HL-60 (cell line): ENCODE measurements at regions not wholly inside any gene's neighbourhood (a gene's known extent, or its start where the extent isn't known, plus 50 kb on each side); places are given as distances from the start of the nearest gene placed in this dataset.

Experiments
- CTCF ChIP-seq: IDR thresholded peaks from one replicate; pipeline ENCODE4 v1.5.1; 2011; ENCODE audit warnings: low read length, control low read depth, inconsistent platforms; ENCODE audit not compliant: insufficient read depth
- GABPA ChIP-seq: IDR thresholded peaks from 2 replicates; pipeline ENCODE4 v1.6.1; 2012; ENCODE audit warnings: low read depth
- POLR2AphosphoS5 ChIP-seq: IDR thresholded peaks from 2 replicates; pipeline ENCODE4 v1.6.1; 2012; ENCODE audit warnings: low read depth
- REST ChIP-seq: IDR thresholded peaks from 2 replicates; pipeline ENCODE4 v1.6.1; 2012; ENCODE audit warnings: low read depth; ENCODE audit not compliant: insufficient replicate concordance
- SPI1 ChIP-seq: IDR thresholded peaks from 2 replicates; pipeline ENCODE4 v1.6.1; 2012; ENCODE audit warnings: low read depth, mild to moderate bottlenecking, borderline replicate concordance

DNA sequence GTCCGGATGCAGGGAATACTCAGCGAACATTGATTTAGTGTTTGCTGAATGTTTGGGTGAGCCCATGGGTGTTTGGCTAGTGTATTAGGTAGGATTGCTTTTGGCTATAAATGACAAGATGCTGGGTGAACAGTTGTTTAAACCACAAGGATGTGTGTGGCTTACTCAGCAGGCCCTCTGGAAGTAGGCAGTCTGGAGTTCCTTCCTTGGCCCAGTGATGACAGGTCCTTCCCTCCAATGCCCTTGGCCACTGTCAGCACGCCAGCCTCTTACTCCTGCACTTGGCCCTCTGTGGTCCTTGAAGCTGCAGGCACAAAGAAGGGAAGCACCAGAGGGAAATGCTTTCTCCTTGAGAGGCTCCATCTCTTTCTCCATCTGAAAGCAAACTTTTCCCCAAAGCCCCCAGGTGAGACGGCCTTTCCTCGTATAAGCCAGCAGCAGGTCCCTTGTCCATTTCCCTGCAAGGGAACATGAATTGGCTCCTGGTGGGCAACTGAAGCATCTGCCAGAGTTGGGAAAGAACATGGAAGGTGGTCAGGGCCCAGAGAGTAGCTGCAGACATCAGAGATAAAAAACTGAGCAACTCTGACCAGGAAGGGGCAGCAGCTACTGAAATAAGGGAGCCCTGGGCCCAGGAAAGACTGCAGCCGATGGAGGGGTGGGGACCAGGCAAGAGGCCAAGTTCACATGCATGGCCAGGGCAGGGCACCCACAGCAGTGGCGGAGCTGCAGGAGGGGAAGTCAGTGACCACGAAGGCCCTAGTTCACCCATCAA is 105.0 kb downstream of the TPRA1 start:
- TF ChIP-seq CTCF (no peak), POLR2AphosphoS5 (no peak), GABPA (no peak), REST (no peak), SPI1 (no peak)
